CD14-positive monocyte (primary cell): ENCODE measurements at regions not wholly inside any gene's neighbourhood (a gene's known extent, or its start where the extent isn't known, plus 50 kb on each side); places are given as distances from the start of the nearest gene placed in this dataset.

Source experiments
- DNase-seq, 3 donors: peaks; one replicate each; pipeline ENCODE4 v3.0.0-alpha.2; 2011 to 2022
- H2AFZ ChIP-seq: 2 replicates; pipeline ENCODE4 v1.6.0; 2012; ENCODE audit warnings: mild to moderate bottlenecking, low read depth, low read length, inconsistent platforms; ENCODE audit not compliant: insufficient read depth, poor library complexity, severe bottlenecking
- H3K27ac ChIP-seq, 2 donors: 1 replicate in 1 of 2; 2 replicates in 1 of 2; pipeline ENCODE4 v1.5.1; 2012 to 2013; ENCODE audit warnings: low read length in 2 of 2, control low read depth in 1 of 2, inconsistent platforms in 1 of 2, low read depth in 1 of 2, mild to moderate bottlenecking in 1 of 2
- H3K27me3 ChIP-seq, 2 donors: one replicate each; pipeline versions ENCODE4 v1.6.0 to v1.6.1; 2011 to 2013; ENCODE audit warnings: low read length in 2 of 2; ENCODE audit not compliant: control insufficient read depth in 2 of 2, insufficient read depth in 2 of 2
- H3K36me3 ChIP-seq, 2 donors: replicated peaks in 1 of 2; 1 replicate in 1 of 2; 2 replicates in 1 of 2; pipeline versions ENCODE4 v1.5.1 to v1.6.1; 2012 to 2013; ENCODE audit warnings: low read length in 2 of 2, control low read depth in 1 of 2, inconsistent platforms in 1 of 2, mild to moderate bottlenecking in 1 of 2; ENCODE audit not compliant: insufficient read depth in 2 of 2, control insufficient read depth in 1 of 2
- H3K4me1 ChIP-seq, 2 donors: 1 replicate in 1 of 2; 2 replicates in 1 of 2; pipeline versions ENCODE4 v1.5.1 to v1.6.1; 2012 to 2013; ENCODE audit warnings: low read length in 2 of 2, control low read depth in 1 of 2, inconsistent platforms in 1 of 2, mild to moderate bottlenecking in 1 of 2, moderate library complexity in 1 of 2; ENCODE audit not compliant: insufficient read depth in 2 of 2, control insufficient read depth in 1 of 2
- H3K4me2 ChIP-seq: replicated peaks from 2 replicates; pipeline ENCODE3; 2012; ENCODE audit warnings: low read length, moderate library complexity, mild to moderate bottlenecking; ENCODE audit not compliant: poor library complexity, severe bottlenecking; ENCODE audit errors: extremely low read depth
- H3K4me3 ChIP-seq, 3 experiments: fragments of 200-600 bp in 1 of 3; sonication (generic) in 1 of 3; replicated peaks in 1 of 3; 1 replicate in 2 of 3; 2 replicates in 1 of 3; pipeline ENCODE4 v1.5.1; 2011 to 2013; ENCODE audit warnings: low read length in 3 of 3, mild to moderate bottlenecking in 3 of 3, control low read depth in 2 of 3, low read depth in 2 of 3, inconsistent platforms in 1 of 3, moderate library complexity in 1 of 3
- H3K79me2 ChIP-seq: 2 replicates; pipeline ENCODE4 v1.6.0; 2012; ENCODE audit warnings: mild to moderate bottlenecking, control low read depth, inconsistent platforms, low read length, moderate library complexity; ENCODE audit not compliant: insufficient read depth
- H3K9ac ChIP-seq: 2 replicates; pipeline ENCODE4 v1.6.0; 2017; ENCODE audit warnings: low read length, mild to moderate bottlenecking; ENCODE audit not compliant: insufficient read depth, poor library complexity, severe bottlenecking
- H3K9me3 ChIP-seq, 2 donors: replicated peaks in 1 of 2; 1 replicate in 1 of 2; 2 replicates in 1 of 2; pipeline versions ENCODE4 v1.5.1 to v1.6.1; 2012 to 2013; ENCODE audit warnings: low read length in 2 of 2, control low read depth in 1 of 2; ENCODE audit not compliant: control insufficient read depth in 1 of 2, insufficient read depth in 1 of 2
- H4K20me1 ChIP-seq: 2 replicates; pipeline ENCODE4 v1.6.0; 2012; ENCODE audit warnings: mild to moderate bottlenecking, low read length, control low read depth, moderate library complexity; ENCODE audit not compliant: insufficient read depth
- H3K27ac Mint-ChIP-seq, 7 donors: one replicate each; pipeline ENCODE4 v1.8.0; 2020; ENCODE audit warnings: mild to moderate bottlenecking in 7 of 7, mixed read lengths in 7 of 7, moderate library complexity in 6 of 7, inconsistent platforms in 2 of 7
- H3K27me3 Mint-ChIP-seq, 3 donors: one replicate each; pipeline ENCODE4 v1.8.0; 2021 to 2022; ENCODE audit warnings: low read depth in 3 of 3, mild to moderate bottlenecking in 3 of 3, mixed read lengths in 3 of 3, moderate library complexity in 3 of 3, inconsistent platforms in 1 of 3
- H3K36me3 Mint-ChIP-seq, 2 donors: one replicate each; pipeline ENCODE4 v1.8.0; 2020; ENCODE audit warnings: mixed read lengths in 2 of 2, inconsistent platforms in 1 of 2, mild to moderate bottlenecking in 1 of 2
- H3K4me1 Mint-ChIP-seq: one replicate; pipeline ENCODE4 v1.8.0; 2020; ENCODE audit warnings: mild to moderate bottlenecking, mixed read lengths
- H3K4me3 Mint-ChIP-seq, 2 donors: one replicate each; pipeline ENCODE4 v1.8.0; 2020; ENCODE audit warnings: mild to moderate bottlenecking in 2 of 2, mixed read lengths in 2 of 2, moderate library complexity in 1 of 2
- H3K9me3 Mint-ChIP-seq, 7 donors: one replicate each; pipeline ENCODE4 v1.8.0; 2020 to 2022; ENCODE audit warnings: mixed read lengths in 7 of 7, mild to moderate bottlenecking in 6 of 7, moderate library complexity in 6 of 7, inconsistent platforms in 2 of 7
- WGBS: methylation state at CpG from one replicate; pipeline ENCODE4 v1.1.5; 2013; ENCODE audit warnings: missing lambda C conversion rate; ENCODE audit not compliant: insufficient coverage; 5-methylcytosine and 5-hydroxymethylcytosine counted together
- intact Hi-C, 2 donors: fragments of 100-400 bp; cut with micrococcal nuclease; formaldehyde crosslinking; loops; one replicate each; pipeline versions ENCODE4 v1.15.0 to v1.15.1; 2023
- TF ChIP-seq, protein P1 (sequence below): fragments of 200-600 bp; IDR thresholded peaks from one replicate; pipeline ENCODE4 v1.8.0; 2022; ENCODE audit warnings: antibody characterized with exemption, mild to moderate bottlenecking

GRCh38 chr5:118440496-118440895 is 547.9 kb downstream of the DTWD2 start:
- Mint-ChIP-seq H3K4me3 (no peak overlapping the region), H3K27ac (no peak overlapping the region), H3K27me3 (peaks cover 0 to 1% (median 0%) of the 10 kb centered on the region in 3 donors), H3K36me3 (no peaks in the 10 kb centered on the region), H3K9me3 (peaks cover 0 to 4% (median 0%) of the 10 kb centered on the region in 7 donors), H3K4me1 (no peaks in the 10 kb centered on the region)
- H3K4me2 ChIP-seq: no peak overlapping the region
- H3K9ac ChIP-seq: no peak overlapping the region
- H3K4me1 ChIP-seq: no peaks in the 10 kb centered on the region
- intact Hi-C loops: no loop called here
- H3K79me2 ChIP-seq: no peaks in the 10 kb centered on the region
- TF ChIP-seq, protein P1, sequence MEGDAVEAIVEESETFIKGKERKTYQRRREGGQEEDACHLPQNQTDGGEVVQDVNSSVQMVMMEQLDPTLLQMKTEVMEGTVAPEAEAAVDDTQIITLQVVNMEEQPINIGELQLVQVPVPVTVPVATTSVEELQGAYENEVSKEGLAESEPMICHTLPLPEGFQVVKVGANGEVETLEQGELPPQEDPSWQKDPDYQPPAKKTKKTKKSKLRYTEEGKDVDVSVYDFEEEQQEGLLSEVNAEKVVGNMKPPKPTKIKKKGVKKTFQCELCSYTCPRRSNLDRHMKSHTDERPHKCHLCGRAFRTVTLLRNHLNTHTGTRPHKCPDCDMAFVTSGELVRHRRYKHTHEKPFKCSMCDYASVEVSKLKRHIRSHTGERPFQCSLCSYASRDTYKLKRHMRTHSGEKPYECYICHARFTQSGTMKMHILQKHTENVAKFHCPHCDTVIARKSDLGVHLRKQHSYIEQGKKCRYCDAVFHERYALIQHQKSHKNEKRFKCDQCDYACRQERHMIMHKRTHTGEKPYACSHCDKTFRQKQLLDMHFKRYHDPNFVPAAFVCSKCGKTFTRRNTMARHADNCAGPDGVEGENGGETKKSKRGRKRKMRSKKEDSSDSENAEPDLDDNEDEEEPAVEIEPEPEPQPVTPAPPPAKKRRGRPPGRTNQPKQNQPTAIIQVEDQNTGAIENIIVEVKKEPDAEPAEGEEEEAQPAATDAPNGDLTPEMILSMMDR: no peak
- H3K27ac ChIP-seq: no peak overlapping the region
- H4K20me1 ChIP-seq: no peaks in the 10 kb centered on the region
- H3K36me3 ChIP-seq: no peaks in the 10 kb centered on the region
- no peak overlapping the region for H2AFZ ChIP-seq
- no peak for DNase-seq
- no peak overlapping the region for H3K4me3 ChIP-seq
- WGBS: 100% methylated on average over 1 of the region's 5 CpGs
- H3K9me3 ChIP-seq: no peaks in the 10 kb centered on the region
- no peaks in the 10 kb centered on the region for H3K27me3 ChIP-seq

GRCh38 chr5:118439831-118440230 is 548.5 kb downstream of the DTWD2 start:
- Histone ChIP-seq H3K36me3 (no peaks in the 10 kb centered on the region), H3K9ac (no peak overlapping the region), H3K4me2 (no peak overlapping the region), H3K4me3 (no peak overlapping the region), H3K27ac (no peak overlapping the region), H4K20me1 (no peaks in the 10 kb centered on the region), H3K4me1 (no peaks in the 10 kb centered on the region), H3K79me2 (no peaks in the 10 kb centered on the region), H3K9me3 (no peaks in the 10 kb centered on the region), H3K27me3 (no peaks in the 10 kb centered on the region), H2AFZ (no peak overlapping the region)
- Mint-ChIP-seq H3K27ac (peak overlapping the region in 1 of 7 donors; percentile 37), H3K4me3 (no peak overlapping the region), H3K36me3 (no peaks in the 10 kb centered on the region), H3K4me1 (no peaks in the 10 kb centered on the region), H3K9me3 (peaks cover 0 to 4% (median 0%) of the 10 kb centered on the region in 7 donors), H3K27me3 (peaks cover 0 to 1% (median 0%) of the 10 kb centered on the region in 3 donors)
- 50% methylated on average over 1 of the region's 2 CpGs for whole genome bisulfite sequencing
- no peak for DNase-seq
- TF ChIP-seq, protein P1: no peak
- intact Hi-C loops: no loop called here
